ENCODE measurements at regions not wholly inside any gene's neighbourhood (a gene's known extent, or its start where the extent isn't known, plus 50 kb on each side); places are given as distances from the start of the nearest gene placed in this dataset.
A peak's percentile ranks its signal among the peaks of the same experiment; 100 is the strongest.

DNA sequence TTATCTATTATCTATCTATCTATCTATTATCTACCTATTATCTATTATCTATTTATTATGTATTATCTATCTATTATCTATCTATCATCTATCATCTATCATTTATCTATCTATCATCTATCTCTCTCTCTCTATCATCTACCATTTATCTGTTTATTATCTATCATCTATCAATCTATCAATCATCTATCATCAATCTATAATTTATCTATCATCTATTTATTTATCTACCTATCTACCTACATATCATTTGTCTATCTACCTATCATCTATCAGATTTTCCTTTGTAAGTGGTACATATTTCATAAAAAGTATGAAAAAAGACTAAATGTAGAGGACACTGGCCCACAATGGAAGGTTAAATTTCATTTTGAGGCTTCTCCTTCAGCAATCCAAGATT is 212.1 kb upstream of the EXOC2 start:
- no peak overlapping the region for H3K27ac ChIP-seq (ENCODE audit: extremely low read depth, low read depth, low read length)
- H3K36me3 ChIP-seq (ENCODE audit: control insufficient read depth in 2 of 2, insufficient read depth in 1 of 2, low read length in 2 of 2): no peaks in the 10 kb centered on the region
- ChIA-PET CTCF (interaction anchor here (1.0 to 1.4 kb wide), 2 partner anchors 10 to 108 kb away, joined by 3 read pairs; no protein-coding TSS in a partner anchor), POLR2A (no interaction called here)
- no peak overlapping the region for H3K4me3 ChIP-seq (ENCODE audit: low read depth, low read length)
- no peak for TF ChIP-seq ZNF140 (tag by site-specific recombination; IDR thresholded peaks at IDR 0.05)
- TF ChIP-seq IKZF3 (tag by site-specific recombination; IDR thresholded peaks at IDR 0.05): no peak
- TF ChIP-seq ZNF366 (tag by site-specific recombination; conservative IDR thresholded peaks at IDR 0.05): peak; percentile 26; the same call in 1 of the 2 replicates
- H3K4me1 ChIP-seq (ENCODE audit: control insufficient read depth, insufficient read depth, low read length): no peaks in the 10 kb centered on the region
- H3K9me3 ChIP-seq (ENCODE audit: control insufficient read depth, insufficient read depth, low read depth, low read length): no peaks in the 10 kb centered on the region

DNA sequence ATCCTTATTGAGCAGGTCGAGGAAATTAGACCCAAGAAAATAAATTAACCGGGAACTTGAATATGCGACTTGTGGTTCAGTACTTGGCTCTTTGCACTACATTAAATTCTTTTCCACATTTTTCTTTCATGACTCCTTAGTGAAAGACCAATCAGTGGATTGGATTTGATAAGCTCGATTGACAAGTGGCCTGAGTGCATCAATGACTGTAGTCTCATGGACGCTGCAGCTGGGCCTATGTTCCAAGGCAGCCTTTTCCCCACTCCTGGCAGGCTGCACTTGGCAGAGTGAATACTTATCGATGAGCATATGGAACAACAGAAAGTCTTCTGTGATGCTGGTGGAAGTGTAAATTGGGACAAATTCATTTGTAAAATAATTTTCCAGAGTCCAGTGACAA is 210.8 kb upstream of the EXOC2 start:
- ChIA-PET CTCF (interaction anchor here (0.6 to 1.5 kb wide), 5 partner anchors 106 to 521 kb away, joined by 3 to 6 read pairs (median 4); no protein-coding TSS in a partner anchor), POLR2A (no interaction called here)
- H3K4me1 ChIP-seq (ENCODE audit: control insufficient read depth, insufficient read depth, low read length): no peaks in the 10 kb centered on the region
- no peak overlapping the region for H3K27ac ChIP-seq (ENCODE audit: extremely low read depth, low read depth, low read length)
- H3K36me3 ChIP-seq (ENCODE audit: control insufficient read depth in 2 of 2, insufficient read depth in 1 of 2, low read length in 2 of 2): no peaks in the 10 kb centered on the region
- H3K9me3 ChIP-seq (ENCODE audit: control insufficient read depth, insufficient read depth, low read depth, low read length): no peaks in the 10 kb centered on the region
- TF ChIP-seq ZNF221 (tag by site-specific recombination; IDR thresholded peaks at IDR 0.05; ENCODE audit: borderline replicate concordance) (no peak), KLF9 (tag by site-specific recombination; IDR thresholded peaks at IDR 0.05; ENCODE audit: low read depth) (no peak), ZNF501 (tag by site-specific recombination; IDR thresholded peaks at IDR 0.05) (no peak), RBAK (tag by site-specific recombination; IDR thresholded peaks at IDR 0.05) (no peak), ZNF19 (tag by site-specific recombination; IDR thresholded peaks at IDR 0.05; ENCODE audit: low read depth) (no peak), MYNN (tag by site-specific recombination; IDR thresholded peaks at IDR 0.05; ENCODE audit: borderline replicate concordance) (no peak), ZNF837 (tag by site-specific recombination; IDR thresholded peaks at IDR 0.05) (no peak)
- TF ChIP-seq, protein P1, sequence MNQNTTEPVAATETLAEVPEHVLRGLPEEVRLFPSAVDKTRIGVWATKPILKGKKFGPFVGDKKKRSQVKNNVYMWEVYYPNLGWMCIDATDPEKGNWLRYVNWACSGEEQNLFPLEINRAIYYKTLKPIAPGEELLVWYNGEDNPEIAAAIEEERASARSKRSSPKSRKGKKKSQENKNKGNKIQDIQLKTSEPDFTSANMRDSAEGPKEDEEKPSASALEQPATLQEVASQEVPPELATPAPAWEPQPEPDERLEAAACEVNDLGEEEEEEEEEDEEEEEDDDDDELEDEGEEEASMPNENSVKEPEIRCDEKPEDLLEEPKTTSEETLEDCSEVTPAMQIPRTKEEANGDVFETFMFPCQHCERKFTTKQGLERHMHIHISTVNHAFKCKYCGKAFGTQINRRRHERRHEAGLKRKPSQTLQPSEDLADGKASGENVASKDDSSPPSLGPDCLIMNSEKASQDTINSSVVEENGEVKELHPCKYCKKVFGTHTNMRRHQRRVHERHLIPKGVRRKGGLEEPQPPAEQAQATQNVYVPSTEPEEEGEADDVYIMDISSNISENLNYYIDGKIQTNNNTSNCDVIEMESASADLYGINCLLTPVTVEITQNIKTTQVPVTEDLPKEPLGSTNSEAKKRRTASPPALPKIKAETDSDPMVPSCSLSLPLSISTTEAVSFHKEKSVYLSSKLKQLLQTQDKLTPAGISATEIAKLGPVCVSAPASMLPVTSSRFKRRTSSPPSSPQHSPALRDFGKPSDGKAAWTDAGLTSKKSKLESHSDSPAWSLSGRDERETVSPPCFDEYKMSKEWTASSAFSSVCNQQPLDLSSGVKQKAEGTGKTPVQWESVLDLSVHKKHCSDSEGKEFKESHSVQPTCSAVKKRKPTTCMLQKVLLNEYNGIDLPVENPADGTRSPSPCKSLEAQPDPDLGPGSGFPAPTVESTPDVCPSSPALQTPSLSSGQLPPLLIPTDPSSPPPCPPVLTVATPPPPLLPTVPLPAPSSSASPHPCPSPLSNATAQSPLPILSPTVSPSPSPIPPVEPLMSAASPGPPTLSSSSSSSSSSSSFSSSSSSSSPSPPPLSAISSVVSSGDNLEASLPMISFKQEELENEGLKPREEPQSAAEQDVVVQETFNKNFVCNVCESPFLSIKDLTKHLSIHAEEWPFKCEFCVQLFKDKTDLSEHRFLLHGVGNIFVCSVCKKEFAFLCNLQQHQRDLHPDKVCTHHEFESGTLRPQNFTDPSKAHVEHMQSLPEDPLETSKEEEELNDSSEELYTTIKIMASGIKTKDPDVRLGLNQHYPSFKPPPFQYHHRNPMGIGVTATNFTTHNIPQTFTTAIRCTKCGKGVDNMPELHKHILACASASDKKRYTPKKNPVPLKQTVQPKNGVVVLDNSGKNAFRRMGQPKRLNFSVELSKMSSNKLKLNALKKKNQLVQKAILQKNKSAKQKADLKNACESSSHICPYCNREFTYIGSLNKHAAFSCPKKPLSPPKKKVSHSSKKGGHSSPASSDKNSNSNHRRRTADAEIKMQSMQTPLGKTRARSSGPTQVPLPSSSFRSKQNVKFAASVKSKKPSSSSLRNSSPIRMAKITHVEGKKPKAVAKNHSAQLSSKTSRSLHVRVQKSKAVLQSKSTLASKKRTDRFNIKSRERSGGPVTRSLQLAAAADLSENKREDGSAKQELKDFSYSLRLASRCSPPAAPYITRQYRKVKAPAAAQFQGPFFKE (tag by site-specific recombination; IDR thresholded peaks at IDR 0.05; ENCODE audit: borderline replicate concordance): no peak
- H3K4me3 ChIP-seq (ENCODE audit: low read depth, low read length): no peak overlapping the region

DNA sequence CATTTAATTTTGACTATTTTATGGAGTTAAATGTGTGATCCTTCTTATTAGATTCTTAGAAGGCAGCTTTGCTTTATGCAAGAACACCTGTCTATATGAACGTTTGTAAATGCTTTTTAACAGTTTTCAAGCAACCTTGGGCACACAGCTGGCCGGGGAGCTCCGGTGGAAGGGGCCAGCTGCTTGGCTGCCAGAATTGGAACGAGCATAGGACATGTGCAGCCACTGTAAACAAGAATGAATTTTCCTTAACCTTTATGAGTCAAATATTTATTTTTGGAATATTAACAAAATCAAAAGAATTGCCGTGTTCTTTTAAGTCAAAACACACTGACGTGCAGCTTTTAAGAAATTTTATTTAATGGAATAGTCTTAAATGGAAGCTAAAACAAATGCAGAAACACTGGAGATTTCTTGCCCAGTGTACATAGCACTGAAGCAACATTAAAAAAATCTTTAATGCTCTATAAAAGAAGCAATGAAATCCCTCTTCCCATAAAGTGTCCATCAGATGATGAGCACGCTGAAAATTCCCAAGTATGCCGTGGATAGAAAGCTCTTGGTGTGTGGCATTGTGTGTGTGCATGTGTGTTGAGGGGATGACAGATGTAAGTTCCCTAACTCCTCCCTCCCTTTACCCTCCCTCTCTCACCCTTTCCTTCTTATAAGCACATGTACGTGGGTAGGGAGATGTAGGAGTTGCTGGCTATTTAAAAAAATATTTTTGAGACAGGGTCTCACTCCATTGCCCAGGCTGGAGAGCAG is 208.9 kb upstream of the EXOC2 start:
- Histone ChIP-seq H3K36me3 (ENCODE audit: control insufficient read depth in 2 of 2, insufficient read depth in 1 of 2, low read length in 2 of 2) (no peaks in the 10 kb centered on the region), H3K4me1 (ENCODE audit: control insufficient read depth, insufficient read depth, low read length) (no peaks in the 10 kb centered on the region), H3K27ac (ENCODE audit: extremely low read depth, low read depth, low read length) (no peak overlapping the region), H3K4me3 (ENCODE audit: low read depth, low read length) (no peak overlapping the region), H3K9me3 (ENCODE audit: control insufficient read depth, insufficient read depth, low read depth, low read length) (no peaks in the 10 kb centered on the region)
- ChIA-PET POLR2A (no interaction called here), CTCF (interaction anchor here (1.9 kb wide), 1 partner anchor 104 kb away, joined by 10 read pairs; no protein-coding TSS in a partner anchor)
- TF ChIP-seq GLIS2 (tag by site-specific recombination; IDR thresholded peaks at IDR 0.05): no peak
- no peak for TF ChIP-seq ZBTB21 (tag by site-specific recombination; IDR thresholded peaks at IDR 0.05)
- TF ChIP-seq MZF1 (tag by site-specific recombination; IDR thresholded peaks at IDR 0.05; ENCODE audit: borderline replicate concordance): no peak
- TF ChIP-seq ZBTB48 (tag by site-specific recombination; IDR thresholded peaks at IDR 0.05): no peak
- TF ChIP-seq, protein P2, sequence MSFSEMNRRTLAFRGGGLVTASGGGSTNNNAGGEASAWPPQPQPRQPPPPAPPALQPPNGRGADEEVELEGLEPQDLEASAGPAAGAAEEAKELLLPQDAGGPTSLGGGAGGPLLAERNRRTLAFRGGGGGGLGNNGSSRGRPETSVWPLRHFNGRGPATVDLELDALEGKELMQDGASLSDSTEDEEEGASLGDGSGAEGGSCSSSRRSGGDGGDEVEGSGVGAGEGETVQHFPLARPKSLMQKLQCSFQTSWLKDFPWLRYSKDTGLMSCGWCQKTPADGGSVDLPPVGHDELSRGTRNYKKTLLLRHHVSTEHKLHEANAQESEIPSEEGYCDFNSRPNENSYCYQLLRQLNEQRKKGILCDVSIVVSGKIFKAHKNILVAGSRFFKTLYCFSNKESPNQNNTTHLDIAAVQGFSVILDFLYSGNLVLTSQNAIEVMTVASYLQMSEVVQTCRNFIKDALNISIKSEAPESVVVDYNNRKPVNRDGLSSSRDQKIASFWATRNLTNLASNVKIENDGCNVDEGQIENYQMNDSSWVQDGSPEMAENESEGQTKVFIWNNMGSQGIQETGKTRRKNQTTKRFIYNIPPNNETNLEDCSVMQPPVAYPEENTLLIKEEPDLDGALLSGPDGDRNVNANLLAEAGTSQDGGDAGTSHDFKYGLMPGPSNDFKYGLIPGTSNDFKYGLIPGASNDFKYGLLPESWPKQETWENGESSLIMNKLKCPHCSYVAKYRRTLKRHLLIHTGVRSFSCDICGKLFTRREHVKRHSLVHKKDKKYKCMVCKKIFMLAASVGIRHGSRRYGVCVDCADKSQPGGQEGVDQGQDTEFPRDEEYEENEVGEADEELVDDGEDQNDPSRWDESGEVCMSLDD (tag by site-specific recombination; IDR thresholded peaks at IDR 0.05): no peak
- TF ChIP-seq ZNF837 (tag by site-specific recombination; IDR thresholded peaks at IDR 0.05): no peak
- TF ChIP-seq GLIS1 (tag by site-specific recombination; IDR thresholded peaks at IDR 0.05): no peak
- TF ChIP-seq ZFP3 (tag by site-specific recombination; IDR thresholded peaks at IDR 0.05; ENCODE audit: low read depth): no peak
- no peak for TF ChIP-seq ZNF426 (tag by site-specific recombination; IDR thresholded peaks at IDR 0.05)
- TF ChIP-seq ZNF274 (IDR thresholded peaks at IDR 0.05; ENCODE audit: low read length): no peak
- no peak for TF ChIP-seq ZNF274 (tag by site-specific recombination; IDR thresholded peaks at IDR 0.05; ENCODE audit: borderline replicate concordance)
- TF ChIP-seq BCL11A (tag by site-specific recombination; IDR thresholded peaks at IDR 0.05; ENCODE audit: low read depth): no peak
- TF ChIP-seq MEIS1 (CRISPR knock-in tag; IDR thresholded peaks at IDR 0.05; ENCODE audit: borderline replicate concordance): no peak
- TF ChIP-seq ZNF391 (tag by site-specific recombination; IDR thresholded peaks at IDR 0.05; ENCODE audit: borderline replicate concordance, low read depth): no peak
